ENCODE measurements at regions not wholly inside any gene's neighbourhood (a gene's known extent, or its start where the extent isn't known, plus 50 kb on each side); places are given as distances from the start of the nearest gene placed in this dataset.
"Not testable (repeated sequence)": the region's sequence is repeated elsewhere in the genome, so short reads cannot be mapped to it uniquely, and the experiment has no call there.

DNA sequence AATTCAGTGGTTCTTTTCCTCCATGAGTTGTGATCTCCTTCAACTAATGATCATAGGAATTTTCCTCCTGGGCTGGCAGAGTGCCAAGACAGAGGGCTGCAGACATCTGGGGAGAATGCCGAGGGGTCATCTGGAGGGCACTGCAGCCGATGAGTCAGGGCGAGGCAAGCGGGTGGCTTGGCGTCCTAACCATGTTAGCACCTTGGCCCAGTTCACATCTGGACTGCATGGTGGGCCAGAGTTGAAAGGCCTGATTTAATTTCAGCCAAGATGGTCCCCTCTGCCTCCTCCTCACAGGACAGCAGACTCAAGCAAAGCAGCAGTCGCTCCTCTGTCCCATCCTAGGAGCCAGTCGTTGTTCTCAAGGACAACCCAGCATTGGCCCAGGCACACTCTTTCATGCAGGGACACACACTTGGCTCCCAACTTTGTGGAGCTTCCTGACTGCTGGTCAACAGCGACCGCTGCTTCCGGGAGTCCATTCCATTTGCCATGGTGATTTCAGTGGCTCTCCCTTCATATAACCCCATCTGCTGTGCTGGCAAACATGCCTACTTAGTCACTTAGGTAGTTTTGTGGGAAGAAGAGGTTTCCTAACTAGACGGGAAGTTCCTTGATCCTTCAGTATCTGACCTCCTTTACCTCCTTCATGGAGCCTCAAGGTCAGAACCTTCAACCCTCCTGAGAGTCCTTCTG lies 161.8 kb downstream of the TTC8 start:
- DNase-seq, result no peak

DNA sequence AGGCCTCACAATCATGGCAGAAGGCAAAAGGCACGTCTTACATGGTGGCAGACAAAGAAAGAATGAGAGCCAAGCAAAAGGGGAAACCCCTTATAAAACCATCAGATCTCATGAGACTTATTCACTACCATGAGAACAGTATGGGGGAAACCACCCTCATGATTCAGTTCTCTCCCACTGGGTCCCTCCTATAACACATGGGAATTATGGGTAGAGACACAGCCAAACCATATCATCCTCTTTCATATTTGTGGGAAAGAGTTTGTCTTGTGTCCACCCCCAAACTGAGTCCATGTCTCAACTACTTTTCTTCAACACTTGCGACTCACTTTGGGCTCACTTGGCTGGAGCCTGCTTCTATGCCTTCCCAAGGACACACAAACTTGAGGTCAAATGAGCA lies 162.5 kb downstream of the TTC8 start:
- not testable (repeated sequence) for DNase-seq

DNA sequence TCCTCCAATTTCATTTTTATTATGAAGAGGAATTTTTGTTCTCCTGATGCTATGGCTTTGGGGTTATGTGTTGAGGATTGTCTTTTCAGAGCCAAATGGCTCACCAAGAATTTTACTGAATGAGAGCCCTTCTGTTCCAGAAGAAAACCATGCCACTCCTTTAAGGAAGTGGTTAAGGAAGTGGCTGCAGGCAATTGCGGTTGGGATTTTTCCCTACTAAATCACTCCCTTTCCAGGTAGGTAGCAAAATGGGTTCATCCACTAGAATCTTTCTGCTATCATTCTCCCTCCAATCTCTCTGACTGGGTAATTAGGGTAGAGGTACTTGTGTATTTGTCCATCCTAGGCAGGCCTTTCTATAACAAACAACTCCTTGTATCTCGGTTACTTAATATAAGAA lies 163.1 kb downstream of the TTC8 start:
- no peak for DNase-seq

DNA sequence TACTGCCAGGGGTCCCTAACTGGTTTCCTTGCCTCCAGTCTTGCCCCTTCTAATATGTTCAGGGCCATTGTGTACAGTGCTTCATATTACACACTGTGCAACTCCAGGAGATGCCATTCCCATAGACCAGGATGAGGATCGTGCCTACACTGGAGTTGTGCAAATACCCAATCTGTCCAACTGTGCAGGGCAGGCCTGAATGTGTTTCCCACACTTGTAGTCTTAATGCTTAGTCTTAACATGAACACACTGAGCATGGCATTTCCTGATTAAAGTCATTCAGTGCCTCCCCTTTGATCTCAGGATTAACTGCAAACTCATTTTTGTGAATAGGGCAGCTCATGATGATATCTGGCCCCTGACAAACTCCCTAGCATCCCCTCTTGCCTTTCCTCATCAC lies 165.5 kb downstream of the TTC8 start:
- DNase-seq, result no peak

DNA sequence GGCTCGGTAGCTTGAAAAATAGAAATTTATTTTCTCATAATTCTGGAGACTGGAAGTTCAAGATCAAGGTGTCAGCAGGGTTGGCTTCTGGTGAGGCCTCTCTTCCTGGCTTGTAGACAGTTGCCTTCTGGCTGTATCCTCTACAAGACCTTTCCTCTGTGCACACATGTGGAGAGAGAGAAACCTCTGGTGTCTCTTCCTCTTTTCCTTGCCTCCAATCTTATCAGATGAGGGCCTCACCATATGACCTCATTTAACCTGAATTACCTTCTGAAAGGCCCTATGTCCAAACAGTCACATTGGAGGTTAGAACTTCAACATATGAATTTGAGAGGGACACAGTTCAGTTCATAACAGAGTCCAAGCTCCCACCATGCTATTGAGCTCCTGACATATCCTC lies 166.4 kb downstream of the TTC8 start:
- DNase-seq, result no peak

DNA sequence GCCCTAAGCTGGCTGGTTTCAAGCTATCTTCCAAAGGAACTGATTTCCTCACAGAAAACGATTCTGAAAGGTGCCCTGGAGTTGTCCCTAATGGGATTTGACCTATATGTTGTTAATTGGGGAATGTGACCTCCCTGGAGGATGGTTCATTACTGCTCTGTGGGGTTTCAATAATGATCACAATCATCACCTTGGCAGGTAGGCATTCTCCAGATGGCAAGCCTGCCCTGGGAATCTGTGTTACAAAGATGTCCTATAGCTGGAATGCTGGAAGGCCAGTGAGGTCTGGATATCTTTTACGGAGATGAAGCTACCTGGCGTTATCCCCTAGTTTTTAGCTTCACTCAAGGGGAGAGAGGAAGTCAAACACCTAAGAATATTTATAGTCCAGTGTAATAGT lies 167.6 kb downstream of the TTC8 start:
- DNase-seq, result no peak

DNA sequence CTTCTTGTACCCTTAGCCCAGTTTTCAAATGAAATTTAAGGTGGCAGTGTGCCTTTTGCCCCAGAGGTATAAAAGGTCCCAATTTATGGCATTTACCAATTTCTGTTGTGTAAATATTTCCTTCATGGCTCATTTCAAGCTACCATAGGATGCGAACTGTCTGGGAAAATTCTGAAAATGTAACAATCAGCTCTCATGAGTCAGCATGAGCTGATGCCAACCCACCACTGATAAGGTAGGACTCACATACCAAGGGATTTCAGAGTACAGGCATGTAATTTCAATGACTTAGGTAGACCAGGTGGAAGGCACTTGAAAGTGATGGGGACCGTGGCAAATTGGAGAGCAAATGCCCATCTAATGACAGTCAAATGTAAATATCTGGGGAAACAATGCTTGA lies 169.5 kb downstream of the TTC8 start:
- no peak for DNase-seq

DNA sequence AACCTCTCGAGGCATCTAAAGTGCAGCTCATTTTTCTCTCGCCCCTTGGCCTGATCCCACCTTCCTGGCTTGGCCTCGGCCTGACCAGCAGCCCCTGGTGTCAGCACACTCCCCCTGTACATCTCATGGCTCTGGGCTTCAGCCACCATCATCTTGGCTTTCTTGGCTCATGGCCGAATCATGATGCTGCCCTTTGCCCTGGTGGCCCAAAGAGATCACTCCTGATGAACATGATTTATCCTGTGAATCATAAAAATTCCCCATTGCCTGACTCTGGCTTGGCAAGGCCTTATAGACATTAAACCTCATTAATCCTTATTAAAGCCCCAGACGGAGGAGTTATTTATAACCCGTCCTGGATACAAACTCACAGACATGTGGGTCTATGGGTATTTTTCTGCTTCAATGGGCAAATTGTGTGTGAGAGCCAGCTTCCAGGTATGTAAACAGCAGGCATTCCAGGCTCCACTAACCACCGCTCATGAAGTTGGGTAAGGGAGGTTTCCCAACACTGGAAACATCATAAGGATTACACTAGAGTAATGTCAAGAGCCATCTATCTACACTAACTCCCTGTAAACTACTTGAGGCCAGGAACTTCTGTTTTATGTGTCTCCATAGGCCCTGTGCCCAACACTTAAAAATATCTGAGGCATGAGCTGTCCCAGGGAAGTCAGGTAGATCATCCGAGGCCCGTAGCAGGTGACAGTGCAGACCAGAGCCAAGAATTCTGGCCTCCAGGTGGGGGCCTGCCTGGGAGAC lies 171.2 kb downstream of the TTC8 start:
- DNase-seq, result no peak

DNA sequence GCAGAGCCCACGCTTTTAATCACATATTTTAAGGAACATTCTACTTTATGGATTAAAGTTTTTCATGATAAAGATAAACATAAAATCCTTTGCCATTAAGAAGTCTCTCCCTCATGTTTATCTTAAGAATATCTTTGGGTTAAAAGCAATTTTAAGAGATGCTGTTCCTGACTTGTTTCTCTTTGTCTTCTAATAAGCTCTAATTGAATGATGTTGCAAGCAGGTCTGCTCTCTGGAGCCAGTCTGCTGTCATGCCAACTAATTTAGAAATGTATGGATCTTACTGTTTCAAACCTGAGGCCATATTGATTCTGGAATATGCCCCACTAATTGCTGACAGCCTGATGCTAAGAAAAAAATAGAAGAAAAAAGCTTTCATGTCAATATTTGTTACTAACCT lies 173.6 kb downstream of the TTC8 start:
- no peak for DNase-seq

DNA sequence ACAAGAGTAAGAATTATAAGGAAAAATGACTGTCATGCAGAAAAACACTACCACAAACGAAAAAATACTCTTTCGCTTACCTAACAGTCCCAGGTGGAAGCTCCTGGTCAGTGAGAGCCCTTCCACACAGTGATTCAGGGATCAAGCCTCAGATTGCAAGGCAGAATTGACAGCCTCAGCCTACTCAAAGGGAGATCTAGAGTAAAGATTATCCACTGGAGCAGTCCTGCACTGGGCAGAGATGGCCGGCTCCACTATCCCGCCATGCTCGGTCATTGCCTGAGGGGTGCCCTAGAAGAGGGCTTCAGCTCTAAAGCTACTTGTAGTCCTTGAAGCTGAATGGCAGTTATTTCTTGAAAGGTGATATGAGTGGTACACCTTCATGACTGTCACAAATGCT lies 174.7 kb downstream of the TTC8 start:
- no peak for DNase-seq

DNA sequence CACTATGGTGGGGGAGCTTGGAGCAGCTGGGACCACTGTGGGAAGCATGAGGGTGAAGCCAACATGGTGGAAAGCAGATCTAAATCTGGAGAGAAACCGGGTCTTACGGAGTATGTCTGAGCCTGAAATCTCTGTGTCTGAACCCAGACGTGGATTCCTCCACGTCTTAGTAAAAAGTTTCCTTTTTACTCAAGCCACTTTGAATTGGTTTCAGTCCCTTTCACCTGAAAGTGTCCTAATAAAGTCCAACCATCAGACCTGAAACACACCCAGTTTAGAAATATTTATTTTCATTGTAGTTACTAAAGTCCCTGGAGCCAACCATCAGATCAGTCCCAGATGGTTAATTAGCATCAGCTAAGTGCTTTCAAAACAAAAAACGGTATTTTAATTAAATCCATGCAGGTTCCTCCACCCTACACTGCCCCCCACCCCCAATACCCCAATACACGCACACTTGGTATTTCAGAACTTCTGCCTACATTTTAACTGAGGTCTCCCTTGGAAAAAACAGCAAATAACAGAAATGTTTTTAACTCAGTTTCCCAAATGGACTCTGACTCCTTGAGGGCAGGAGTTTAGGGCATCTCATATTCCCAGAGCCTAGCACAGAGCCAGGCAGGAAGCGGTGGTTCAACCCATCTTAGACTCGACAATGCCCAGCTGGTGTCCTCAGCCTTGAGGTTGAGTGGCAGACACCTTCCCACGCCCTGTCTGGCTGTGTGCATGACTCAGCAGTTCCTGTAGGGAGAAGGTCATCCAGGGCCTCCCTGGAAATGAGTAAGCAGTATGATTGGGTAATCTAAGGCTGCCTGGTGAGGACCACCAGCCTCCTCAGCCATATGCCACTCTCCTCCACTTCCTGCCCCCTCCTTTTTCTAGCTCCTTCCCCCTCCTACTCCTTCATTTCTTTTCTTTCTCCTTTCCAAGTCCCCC lies 175.8 kb downstream of the TTC8 start:
- DNase-seq, result no peak

DNA sequence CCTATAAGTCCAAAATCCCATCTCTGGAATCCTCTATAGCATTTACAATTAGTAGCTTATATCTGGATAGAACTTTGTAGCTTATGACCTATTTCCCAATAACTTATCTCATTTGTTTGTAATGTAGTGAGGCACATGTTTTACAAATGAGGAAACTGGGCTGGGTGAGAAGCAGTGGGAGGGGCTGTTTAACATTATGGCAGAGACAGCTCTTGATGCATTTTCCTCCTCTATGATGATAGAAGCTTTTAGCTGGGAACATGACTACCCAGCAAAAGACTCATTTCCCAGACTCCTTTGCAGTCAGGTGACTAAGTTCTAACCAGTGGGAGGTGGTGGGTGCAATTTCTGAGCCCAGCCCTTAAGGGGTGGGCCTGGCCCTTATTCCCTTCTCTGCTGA lies 179.7 kb downstream of the TTC8 start:
- no peak for DNase-seq

DNA sequence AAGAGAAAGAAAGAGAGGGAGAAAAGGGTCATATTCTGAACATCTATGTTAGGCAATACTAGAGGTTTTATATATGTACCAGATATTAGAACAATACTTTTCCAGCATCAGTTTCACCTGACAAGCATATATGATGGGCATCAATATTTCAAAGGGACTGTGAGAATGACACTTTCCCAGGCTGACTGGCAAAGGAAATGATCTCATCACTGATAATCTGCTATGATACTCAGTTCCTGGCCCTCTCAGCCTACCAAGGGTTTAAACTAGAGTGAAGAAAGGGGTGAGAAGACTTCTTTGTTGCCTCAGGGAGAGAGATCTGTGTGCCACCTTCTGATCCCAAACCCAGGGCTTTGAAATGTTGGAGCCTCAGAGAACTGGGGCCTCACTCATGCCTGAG lies 183.5 kb downstream of the TTC8 start:
- no peak for DNase-seq

DNA sequence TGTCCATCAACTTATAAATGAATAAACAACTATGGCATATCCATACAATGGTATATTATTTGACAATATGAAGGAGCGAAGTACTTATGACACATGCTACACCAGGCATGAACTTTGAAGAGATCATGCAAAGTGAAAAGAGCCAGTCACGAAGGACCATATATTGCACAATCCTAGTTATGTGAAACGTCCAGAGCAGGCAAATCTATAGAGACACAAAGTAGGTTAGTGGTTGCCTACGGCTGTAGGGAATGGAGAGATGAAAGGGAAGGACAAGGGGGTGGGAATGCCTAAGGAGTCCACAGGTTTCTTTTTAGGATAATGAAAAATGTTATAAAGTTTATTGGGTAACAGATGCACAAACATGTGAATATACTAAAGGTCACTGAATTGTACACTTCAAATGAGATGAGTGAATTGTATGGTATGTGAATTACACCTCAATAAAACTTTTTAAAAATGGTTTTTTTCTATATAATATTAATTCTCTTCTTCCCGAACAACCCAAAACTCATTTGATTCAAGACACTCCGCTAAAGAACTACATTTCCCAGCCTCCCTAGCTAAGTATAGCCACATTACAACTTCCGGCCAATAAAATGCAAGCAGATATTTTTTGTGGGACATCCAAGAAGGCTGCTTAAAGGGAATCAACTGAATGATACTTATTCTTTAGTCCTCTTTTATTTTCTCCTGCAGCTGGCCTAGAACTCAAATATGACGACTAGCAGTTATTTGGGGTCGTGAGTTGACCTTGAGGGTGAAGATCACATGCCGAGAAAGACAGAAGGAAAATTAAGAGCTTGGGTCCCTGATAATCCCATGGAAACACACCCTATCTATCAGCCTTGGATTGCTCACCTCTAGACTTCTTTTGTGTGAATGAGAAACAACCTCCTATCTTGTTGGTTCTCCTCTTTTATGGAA lies 187.2 kb downstream of the TTC8 start:
- DNase-seq, result no peak

DNA sequence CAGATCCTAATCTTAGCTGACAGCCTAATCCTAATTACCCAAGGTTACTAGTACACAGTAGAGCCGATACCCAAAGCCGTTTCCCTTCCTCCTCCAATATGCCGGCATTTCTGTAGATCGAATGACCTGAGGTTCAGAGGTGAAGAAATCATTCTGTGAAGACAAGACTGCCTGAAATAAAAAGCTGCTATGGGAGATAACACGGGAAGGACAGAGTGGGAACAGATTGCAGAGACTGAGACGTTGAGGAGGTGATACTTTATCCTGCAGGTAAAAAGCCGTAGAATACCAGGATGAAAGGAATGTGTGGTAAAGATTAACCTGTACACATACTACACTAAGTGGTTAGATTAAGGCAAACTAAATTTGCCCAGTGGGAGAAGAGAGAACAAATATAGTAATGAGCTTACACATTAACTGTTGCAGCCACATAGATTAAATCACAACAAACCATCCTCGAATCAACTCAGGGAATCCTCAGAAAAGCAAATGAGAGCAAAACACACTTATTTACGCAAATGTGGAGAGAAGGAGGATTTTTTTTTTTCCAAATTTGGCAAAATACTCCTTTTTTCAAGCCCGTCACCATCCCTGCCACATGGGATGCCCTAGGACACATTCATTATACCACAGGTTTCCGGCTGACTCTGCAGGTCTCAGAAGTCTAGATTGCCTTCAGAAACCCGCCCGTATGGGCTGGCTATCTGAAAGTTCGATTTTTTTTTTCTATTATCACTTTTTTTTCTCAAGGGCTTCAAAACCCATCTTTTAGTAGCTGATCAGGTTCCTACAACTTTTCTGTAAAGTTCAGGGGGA lies 188.0 kb downstream of the TTC8 start:
- no peak for DNase-seq

DNA sequence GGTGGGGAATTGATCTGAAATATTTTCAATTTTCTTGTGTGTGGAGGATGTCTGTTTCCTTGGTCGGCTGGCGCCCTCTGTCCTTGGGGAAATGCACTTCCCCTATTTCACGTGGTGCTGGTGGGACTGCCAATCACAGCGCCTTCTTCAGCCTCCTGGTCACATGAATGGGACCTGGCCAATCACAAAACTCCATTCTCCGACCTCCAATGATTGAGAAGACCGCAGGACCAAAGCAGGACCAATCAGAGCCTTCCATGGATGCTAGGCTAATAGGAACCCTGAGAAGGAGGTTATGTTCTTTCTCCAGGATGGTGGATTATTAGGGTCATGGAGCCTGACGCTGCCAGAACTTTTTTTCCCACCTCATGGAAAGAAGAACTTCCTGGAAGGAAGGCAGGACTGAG lies 188.7 kb downstream of the TTC8 start:
- DNase-seq, result peak in 1 of 2 experiments; percentile 34

DNA sequence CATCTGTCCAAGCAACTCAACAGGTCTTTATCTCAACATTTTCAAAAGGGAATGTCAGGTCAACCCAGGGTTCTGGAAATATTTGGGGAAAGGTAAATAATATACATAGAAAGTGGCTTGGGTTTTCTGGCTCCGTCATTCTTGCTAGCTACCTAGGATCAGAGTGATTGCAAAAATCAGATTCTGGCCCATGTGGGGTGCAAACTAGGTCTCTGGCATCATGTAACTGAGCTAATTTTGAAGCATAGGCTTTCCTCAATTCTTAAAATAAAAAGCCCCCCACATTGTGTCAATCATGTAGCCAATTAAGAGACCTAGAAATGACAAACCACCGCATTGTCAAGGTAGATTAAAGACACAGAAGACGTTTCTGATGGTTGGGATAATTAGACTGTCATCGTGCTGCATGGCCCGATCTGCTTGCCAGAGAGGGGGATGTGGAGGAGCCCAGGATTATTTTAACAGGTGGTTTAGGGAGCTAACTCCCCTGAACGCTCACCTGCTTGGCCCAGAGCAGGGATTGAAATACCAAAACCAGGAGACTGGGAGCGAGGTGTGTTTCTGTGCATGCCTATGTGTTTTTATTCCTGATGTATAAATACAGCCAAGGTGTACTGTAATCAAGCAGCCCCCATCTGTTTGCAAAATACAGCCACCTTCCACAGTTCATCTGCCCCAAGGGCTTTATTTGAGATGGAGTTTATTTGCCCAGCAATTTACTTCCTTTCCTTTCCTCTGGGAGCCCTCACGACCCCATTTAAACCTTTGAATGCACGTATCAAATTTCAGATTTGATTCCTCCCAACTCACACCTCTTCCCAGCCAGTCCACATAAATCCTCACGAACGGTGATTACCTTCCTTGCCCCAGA lies 189.5 kb downstream of the TTC8 start:
- peak; percentile 73 to 74 for DNase-seq

DNA sequence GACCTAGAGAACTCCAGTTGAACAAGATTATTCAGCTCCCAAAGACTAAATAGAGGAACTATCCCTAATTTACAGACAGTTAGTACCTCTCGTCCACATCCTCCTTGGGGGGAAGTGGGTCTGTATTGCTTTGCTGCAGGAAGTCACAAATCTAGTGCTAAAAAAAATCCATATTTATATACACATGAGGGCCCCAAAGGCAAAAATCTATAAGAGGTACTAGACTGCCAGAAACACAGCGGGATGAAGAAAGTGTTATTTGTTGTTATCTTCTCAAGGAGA lies 190.1 kb downstream of the TTC8 start:
- no peak for DNase-seq

DNA sequence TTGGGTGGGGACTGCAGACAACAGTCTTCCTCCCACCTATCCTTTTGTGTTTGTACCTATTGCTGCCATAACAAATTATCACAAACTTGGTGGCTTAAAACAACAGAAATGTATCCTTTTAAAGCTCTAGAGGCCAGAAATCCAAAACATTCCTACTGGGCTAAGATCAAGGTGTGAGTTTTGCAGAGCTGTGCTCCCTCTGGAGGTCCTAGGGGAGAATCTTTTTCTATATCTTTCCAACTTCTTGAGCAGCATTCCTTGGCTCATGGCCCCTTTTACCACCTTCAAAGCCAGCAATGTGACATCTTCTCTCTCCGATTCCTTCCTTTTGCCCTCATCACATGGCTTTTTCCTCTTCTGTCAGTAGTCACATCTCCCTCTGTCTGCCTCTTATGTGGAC lies 190.6 kb downstream of the TTC8 start:
- DNase-seq, result no peak

DNA sequence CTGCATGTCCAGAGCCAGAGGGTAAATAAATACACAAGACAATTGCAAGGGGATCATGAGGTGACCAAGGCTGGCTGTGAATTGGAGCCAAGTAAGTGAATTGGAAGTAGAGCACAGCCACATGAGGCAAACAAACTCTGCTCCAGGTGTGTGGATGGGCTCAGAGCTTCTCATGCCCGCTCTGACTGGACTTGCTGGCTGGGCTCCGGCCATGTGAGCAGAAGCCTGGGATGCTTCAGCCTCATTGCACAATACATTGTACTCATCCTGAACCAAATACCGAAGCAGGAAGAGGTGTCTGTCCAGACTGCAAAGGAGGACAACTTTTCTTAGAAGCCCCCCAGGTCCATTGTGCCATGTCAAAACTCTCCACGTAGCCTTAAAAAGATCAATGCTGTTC lies 193.0 kb downstream of the TTC8 start:
- DNase-seq, result no peak

DNA sequence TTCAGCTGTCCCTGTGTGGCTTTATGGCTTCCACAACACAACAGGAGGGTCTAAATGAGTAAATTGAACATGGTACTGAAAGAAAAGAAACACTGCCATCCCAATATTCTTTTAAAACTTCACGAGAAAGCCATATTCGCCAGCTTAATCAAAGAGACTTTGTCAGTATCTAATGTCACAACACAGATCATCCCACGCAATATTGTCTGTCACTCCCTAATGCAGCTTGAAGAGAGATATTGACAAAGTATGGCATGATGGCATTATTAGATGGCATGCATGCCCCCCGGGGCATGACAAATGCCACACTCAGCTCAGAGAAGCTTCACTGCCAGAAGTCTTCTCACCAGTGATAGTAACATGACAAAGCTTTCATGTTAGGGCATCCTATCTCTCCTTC lies 197.8 kb downstream of the TTC8 start:
- DNase-seq, result no peak

Data from NCI-H526 (cell line).